Left lung (tissue), 4 donors: ENCODE measurements at regions not wholly inside any gene's neighbourhood (a gene's known extent, or its start where the extent isn't known, plus 50 kb on each side); places are given as distances from the start of the nearest gene placed in this dataset.

Experiments used
- ATAC-seq: fragments of 200-7000 bp; cut with Tn5 transposase; one replicate; pipeline ENCODE4 v1.9.1; 2020; ENCODE audit warnings: moderate library complexity
- DNase-seq, 4 donors: peaks; one replicate each; pipeline ENCODE4 v3.0.0-alpha.2; 2013 to 2020
- H3K27ac ChIP-seq, 2 donors: fragments of 200-600 bp; sonication (generic) in 1 of 2; one replicate each; pipeline versions ENCODE4 v1.5.0 to v1.8.0; 2020 to 2021
- H3K27me3 ChIP-seq, 2 donors: fragments of 200-600 bp; sonication (generic) in 1 of 2; one replicate each; pipeline versions ENCODE4 v1.5.0 to v1.8.0; 2020 to 2021
- H3K36me3 ChIP-seq, 2 donors: fragments of 200-600 bp; sonication (generic) in 1 of 2; one replicate each; pipeline versions ENCODE4 v1.5.0 to v1.8.0; 2020 to 2021
- H3K4me1 ChIP-seq, 2 donors: fragments of 200-600 bp; one replicate each; pipeline ENCODE4 v1.8.0; 2021
- H3K4me3 ChIP-seq, 2 donors: fragments of 200-600 bp; sonication (generic) in 1 of 2; one replicate each; pipeline versions ENCODE4 v1.5.0 to v1.8.0; 2020 to 2021; ENCODE audit warnings: mild to moderate bottlenecking in 1 of 2
- H3K9me3 ChIP-seq, 2 donors: fragments of 200-600 bp; sonication (generic) in 1 of 2; one replicate each; pipeline versions ENCODE4 v1.5.0 to v1.8.0; 2020 to 2021
- intact Hi-C, 2 donors: fragments of 100-400 bp; cut with DNase I; formaldehyde crosslinking; loops; one replicate each; pipeline versions ENCODE4 v1.11.2 to v1.14.2; 2022
- TF ChIP-seq, protein P1 (sequence below), 2 donors: fragments of 200-600 bp; sonication (generic) in 1 of 2; IDR thresholded peaks; one replicate each; pipeline versions ENCODE4 v1.5.0 to v1.8.0; 2021; ENCODE audit warnings: antibody characterized with exemption in 2 of 2
- donor health status: DM: no; HTN: yes; CAD: no.
- donor health status: DM: no; HTN: no; CAD: no.

DNA sequence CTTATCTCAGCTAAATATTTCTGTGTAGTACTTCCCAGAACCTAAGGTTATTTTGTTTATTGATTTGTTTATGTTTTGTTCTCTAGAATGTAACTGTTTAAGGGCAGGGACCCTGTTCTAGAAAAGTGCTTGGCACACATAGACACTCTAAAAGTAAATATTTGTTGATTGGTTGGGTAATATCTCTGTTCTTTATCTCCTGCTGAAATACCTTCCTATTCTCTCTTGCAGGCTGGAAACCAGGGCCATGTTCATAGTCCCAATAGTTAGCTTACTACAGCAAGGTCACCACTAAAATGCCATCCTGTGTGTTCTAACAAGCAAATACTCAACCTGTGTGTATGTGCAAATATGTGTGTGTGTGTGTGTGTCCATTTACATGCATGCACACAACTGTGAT is 375.6 kb upstream of the MEIS1 start:
- Histone ChIP-seq H3K4me3 (no peak overlapping the region), H3K27ac (no peak overlapping the region), H3K4me1 (no peaks in the 10 kb centered on the region), H3K27me3 (no peaks in the 10 kb centered on the region), H3K9me3 (no peaks in the 10 kb centered on the region), H3K36me3 (no peaks in the 10 kb centered on the region)
- intact Hi-C loops, result no loop called here
- TF ChIP-seq, protein P1, sequence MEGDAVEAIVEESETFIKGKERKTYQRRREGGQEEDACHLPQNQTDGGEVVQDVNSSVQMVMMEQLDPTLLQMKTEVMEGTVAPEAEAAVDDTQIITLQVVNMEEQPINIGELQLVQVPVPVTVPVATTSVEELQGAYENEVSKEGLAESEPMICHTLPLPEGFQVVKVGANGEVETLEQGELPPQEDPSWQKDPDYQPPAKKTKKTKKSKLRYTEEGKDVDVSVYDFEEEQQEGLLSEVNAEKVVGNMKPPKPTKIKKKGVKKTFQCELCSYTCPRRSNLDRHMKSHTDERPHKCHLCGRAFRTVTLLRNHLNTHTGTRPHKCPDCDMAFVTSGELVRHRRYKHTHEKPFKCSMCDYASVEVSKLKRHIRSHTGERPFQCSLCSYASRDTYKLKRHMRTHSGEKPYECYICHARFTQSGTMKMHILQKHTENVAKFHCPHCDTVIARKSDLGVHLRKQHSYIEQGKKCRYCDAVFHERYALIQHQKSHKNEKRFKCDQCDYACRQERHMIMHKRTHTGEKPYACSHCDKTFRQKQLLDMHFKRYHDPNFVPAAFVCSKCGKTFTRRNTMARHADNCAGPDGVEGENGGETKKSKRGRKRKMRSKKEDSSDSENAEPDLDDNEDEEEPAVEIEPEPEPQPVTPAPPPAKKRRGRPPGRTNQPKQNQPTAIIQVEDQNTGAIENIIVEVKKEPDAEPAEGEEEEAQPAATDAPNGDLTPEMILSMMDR (IDR thresholded peaks at IDR 0.05), result no peak
- ATAC-seq, result no peak
- DNase-seq, result no peak

DNA sequence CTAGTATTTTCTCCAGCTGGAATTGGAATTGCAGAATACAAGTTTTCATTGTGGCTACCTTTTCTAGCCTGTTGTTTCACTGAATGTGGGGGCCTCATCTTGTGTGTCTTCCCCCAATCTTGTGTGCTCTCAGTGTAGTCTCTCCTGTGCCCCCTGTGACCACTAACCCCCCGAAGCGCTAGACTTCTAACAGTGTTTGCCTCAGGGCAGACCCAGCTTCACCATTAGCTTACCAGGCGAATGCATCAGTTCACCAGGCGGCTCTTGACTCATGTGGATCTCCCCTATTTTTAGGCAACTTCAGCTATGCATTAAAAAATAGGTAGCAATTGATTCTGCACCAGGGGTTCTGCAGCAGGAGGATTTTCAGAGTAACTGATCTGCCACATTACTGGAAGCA is 376.2 kb upstream of the MEIS1 start:
- DNase-seq (no peak), ATAC-seq (no peak)
- Histone ChIP-seq H3K36me3 (no peaks in the 10 kb centered on the region), H3K9me3 (no peaks in the 10 kb centered on the region), H3K4me1 (no peaks in the 10 kb centered on the region), H3K27me3 (no peaks in the 10 kb centered on the region), H3K27ac (no peak overlapping the region), H3K4me3 (no peak overlapping the region)
- intact Hi-C loops, result no loop called here
- TF ChIP-seq, protein P1 (IDR thresholded peaks at IDR 0.05), result no peak

DNA sequence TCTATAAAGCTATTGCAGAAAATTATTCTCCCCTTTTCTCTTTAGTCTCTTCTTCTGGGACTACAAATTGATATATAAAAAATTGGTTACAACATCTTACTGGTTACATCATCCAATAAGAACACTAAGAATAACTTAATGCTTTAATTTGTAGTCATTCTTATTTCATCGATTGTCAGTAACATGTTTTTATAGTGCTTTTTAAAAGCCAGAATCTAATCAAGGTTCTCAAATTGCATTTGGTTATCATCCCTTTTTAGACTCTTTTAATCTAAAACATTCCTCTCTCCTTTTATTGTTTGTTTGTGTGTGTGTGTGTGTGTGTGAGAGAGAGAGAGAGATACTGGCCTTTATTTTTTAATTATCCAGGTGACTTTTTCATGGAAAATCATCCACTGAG is 377.1 kb upstream of the MEIS1 start:
- TF ChIP-seq, protein P1 (IDR thresholded peaks at IDR 0.05), result no peak
- H3K4me3 ChIP-seq, result no peak overlapping the region
- H3K4me1 ChIP-seq, result no peaks in the 10 kb centered on the region
- H3K27me3 ChIP-seq, result no peaks in the 10 kb centered on the region
- H3K27ac ChIP-seq, result no peak overlapping the region
- no peaks in the 10 kb centered on the region for H3K36me3 ChIP-seq
- ATAC-seq, result no peak
- intact Hi-C loops, result no loop called here
- no peaks in the 10 kb centered on the region for H3K9me3 ChIP-seq
- DNase-seq, result no peak

DNA sequence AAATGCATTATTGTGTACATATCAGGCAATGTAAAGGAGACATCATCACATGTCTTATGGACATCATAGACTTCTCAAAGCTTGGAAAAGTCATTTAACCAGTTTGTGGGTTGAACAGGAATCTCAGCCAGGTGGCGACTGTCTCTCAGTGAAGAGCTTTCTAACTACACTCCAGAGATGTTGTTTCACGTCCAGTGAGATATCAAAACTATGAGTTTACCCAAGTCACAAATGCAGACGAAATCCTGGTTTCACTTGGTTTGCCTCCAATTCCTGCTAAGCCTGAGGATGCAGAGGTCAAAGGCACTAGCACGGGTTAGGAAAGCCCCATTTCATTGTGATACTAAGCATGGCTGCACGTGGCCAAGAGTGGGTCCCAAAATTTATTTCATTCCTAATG is 384.5 kb upstream of the MEIS1 start:
- Histone ChIP-seq H3K27me3 (no peaks in the 10 kb centered on the region), H3K4me1 (no peaks in the 10 kb centered on the region), H3K4me3 (no peak overlapping the region), H3K36me3 (no peaks in the 10 kb centered on the region), H3K9me3 (no peaks in the 10 kb centered on the region), H3K27ac (no peak overlapping the region)
- intact Hi-C loops, result no loop called here
- TF ChIP-seq, protein P1 (IDR thresholded peaks at IDR 0.05), result no peak
- no peak for DNase-seq
- no peak for ATAC-seq

DNA sequence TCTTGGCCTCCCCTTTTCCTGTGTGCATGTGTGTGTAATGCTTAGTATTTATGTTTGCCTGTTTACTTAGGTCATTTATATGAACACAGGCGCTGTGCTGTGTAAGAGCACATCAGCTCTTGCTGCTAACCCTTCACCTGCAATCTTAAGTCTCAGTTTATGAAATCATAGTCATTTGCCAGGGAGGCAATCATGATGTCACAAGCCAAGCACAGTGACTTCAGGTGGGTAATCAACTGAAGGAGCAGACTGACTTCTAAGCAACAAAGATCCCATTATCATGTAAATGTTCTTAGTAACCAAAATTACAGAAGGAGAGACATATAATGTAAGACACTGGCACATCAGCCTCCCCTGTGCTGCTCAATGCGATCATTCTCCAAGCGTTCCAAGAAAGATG is 386.3 kb upstream of the MEIS1 start:
- Histone ChIP-seq H3K27me3 (no peaks in the 10 kb centered on the region), H3K4me3 (no peak overlapping the region), H3K4me1 (no peaks in the 10 kb centered on the region), H3K27ac (no peak overlapping the region), H3K36me3 (no peaks in the 10 kb centered on the region), H3K9me3 (no peaks in the 10 kb centered on the region)
- intact Hi-C loops, result no loop called here
- DNase-seq, result no peak
- TF ChIP-seq, protein P1 (IDR thresholded peaks at IDR 0.05), result no peak
- no peak for ATAC-seq
